NCI-H1436 treated with DMSO at 0.1 percent for 48 hours (cell line): ENCODE measurements at regions not wholly inside any gene's neighbourhood (a gene's known extent, or its start where the extent isn't known, plus 50 kb on each side); places are given as distances from the start of the nearest gene placed in this dataset.
"Not testable (repeated sequence)": the region's sequence is repeated elsewhere in the genome, so short reads cannot be mapped to it uniquely, and the experiment has no call there.

ENCODE experiments used
- DNase-seq: peaks from one replicate; lab custom pipeline; 2025; lab: John Stamatoyannopoulos, UW

- no peak for DNase-seq
Measured at GRCh38 chr12:131314524-131315090, 360.9 kb downstream of the ADGRD1 start.

GRCh38 chr12:131315601-131316000 lies 361.9 kb downstream of the ADGRD1 start:
- no peak for DNase-seq

- DNase-seq: no peak
Measured at GRCh38 chr12:131316388-131316787, 362.7 kb downstream of the ADGRD1 start.

- no peak for DNase-seq
Measured at GRCh38 chr12:131318045-131318685, 364.5 kb downstream of the ADGRD1 start.

DNA sequence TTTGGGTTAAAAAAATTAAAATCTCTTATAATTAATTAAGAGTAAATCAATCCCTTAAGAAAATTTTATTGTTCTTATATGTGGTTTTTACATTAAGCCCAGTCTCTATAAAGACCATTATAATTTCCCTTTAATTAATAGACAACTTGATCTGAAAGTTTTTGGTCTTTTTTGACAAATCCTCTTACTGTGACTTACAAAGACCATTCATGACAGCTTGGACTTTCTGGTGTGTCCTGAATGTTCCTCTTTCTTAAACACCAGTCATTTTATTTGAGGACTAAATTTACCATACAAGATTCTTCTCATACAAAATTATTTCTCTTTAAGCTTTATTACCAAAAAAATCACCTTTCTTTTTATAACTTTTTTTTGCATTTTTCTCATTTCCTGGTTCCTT lies 368.3 kb downstream of the ADGRD1 start:
- no peak for DNase-seq

DNA sequence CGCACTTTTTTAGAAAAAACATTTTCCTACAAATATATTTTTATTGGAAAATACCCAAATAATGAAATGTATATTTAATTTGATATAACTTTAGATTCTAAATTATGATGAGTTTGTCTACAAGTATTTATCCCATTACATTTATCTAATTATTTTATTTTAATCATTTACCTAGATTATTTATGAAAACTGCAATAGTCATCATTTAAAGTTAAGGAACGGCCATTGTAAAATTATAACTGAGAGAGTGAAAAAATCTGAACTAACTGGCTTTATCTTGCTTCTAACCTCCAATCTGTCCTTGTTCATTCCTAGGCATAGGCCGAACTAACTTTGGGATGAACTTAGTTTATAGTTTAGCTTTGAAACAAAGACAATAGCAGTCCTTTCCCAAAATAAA lies 368.8 kb downstream of the ADGRD1 start:
- DNase-seq: not testable (repeated sequence)

DNA sequence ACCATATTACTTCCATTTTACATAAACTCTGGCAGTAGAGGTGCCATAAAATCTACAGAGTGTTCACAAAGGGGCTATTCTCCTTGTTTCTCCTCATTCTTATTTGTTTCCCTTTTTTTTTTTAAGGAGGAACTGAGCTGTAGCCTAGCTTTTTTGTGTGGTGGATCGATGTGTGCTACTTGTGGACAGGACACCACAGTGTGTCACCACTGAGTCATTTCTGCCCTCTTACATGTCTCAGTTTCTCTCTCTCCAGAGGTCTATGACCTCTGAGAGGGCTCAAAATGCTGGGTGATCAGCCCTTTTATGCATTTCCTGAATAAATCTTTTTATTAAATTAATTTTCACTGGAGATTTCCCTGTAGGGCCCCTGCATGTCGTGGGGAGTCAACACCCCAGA lies 370.2 kb downstream of the ADGRD1 start:
- DNase-seq: no peak

DNA sequence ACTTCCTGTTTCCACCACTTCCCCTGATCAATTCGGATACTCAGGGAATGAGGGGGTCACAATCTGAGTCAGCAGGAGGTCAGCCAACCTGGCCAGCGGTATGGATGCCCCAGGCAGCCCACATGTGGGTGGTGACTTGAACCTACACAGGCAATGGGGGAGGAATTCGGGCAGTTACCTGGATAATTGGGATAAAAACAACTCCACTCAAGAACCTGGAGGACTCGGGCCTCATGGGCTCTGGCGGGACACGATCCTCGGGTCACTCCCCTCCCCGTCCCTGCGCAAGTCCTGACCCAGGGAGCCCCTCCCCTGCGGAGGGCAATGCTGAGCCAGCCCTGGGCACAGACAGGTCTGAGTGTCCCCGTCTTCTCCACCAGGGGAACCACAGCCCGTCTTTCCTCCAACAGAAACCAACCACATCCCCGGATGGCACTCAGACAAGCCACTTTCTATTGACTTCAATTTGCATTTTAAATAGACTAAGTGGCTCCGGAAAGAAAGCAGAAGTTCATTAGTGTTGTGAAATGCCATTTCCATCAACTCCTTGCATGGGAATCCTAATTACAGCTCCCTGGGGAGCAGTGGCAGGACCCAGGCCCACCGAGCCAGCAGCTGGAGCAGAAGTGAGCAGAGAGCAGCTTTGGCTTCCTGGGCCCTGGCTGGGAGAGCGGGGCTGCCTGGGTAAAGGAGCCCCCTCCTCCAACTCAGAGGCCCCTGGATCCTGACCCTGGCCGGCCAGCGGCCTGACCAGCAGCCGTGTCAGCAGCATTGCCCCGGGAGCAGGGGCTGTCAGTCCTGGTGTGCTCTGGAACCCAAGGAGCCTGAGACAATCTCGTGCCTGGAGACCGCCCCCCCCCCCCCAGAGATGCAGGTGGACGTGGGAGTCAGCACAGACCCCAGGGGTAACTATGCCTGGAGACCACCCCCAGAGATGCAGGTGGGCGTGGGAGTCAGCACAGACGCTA lies 374.1 kb downstream of the ADGRD1 start:
- no peak for DNase-seq

- not testable (repeated sequence) for DNase-seq
Measured at GRCh38 chr12:131328861-131329845, 375.4 kb downstream of the ADGRD1 start.

DNA sequence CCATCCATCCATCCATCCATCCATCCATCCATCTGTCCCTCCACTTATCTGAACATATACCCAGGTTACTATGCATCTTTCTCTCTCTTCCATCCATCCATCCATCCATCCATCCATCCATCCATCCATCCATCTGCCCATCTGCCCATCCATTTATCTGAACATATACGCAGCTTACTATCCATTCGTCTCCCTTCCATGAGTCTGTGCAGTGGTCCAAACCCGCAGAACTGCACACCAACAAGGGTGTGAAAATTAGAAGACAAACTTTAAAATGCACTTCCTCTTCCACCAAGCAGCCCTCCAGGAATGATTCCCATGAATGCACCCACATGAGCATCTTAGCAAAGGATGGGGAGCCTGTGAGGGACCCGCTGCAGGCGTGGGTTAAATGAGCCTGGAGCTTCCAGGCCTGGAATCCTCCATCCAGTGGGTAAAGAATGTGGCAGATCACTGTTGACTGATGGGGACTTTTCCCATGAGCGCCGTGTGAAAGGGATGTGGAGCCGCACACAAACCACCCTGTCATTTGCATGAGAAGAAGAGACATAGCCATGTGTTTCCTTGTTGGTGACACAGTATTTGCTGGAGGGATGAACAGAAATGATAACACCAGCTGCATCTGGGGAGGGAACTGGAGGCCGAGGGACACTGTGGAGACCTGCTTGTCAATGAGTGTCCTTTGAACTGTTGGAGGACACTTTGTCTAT lies 376.6 kb downstream of the ADGRD1 start:
- DNase-seq: no peak

DNA sequence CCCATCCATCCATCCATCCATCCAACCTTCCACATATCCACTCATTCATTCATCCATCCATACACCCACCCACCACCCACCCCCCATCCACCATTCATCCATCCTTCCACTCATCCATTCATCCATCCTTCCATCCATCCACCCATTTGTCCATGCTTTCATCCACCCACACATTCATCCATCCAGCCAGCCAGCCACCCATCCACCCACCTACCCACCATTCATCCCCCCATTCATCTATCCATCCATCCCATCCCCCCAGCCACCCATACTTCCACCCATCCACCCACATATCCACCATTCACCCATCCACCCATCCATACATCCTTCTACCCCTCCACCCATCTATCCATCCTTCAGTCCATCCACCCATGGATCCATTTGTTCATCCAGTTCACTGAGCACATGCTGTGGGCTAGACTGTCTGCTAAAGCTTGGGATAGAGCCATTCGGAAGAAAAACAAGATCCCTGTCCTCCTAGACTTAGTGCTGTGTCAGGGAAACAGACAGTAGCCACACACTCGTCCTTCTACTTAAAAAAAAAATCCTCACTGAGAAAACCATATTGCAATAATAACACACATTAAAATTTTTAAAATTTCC lies 377.5 kb downstream of the ADGRD1 start:
- DNase-seq: no peak

- DNase-seq: no peak
Measured at GRCh38 chr12:131332224-131332623, 378.5 kb downstream of the ADGRD1 start.

DNA sequence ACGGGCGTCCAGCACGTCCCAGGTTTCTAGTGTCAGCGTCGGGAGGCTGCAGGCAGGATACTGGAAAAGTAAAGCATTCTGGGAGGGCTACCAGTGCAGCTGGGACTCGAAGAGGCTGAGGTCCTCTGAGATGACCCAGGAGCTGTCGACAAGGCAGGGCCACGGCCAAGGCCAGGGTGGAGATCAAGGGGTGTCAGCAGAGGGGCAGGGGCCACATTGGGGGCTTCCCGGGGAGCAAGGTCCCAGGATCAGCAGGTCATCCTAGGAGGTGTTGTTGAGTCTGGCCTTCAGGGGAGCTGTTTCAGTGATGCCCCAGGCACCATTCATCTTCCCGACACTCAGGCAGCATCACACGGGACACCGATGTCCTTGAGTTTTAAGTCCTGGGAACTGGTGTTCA lies 377.8 kb upstream of the SFSWAP start:
- no peak for DNase-seq

- no peak for DNase-seq
Measured at GRCh38 chr12:131333621-131334440, 377.1 kb upstream of the SFSWAP start.

DNA sequence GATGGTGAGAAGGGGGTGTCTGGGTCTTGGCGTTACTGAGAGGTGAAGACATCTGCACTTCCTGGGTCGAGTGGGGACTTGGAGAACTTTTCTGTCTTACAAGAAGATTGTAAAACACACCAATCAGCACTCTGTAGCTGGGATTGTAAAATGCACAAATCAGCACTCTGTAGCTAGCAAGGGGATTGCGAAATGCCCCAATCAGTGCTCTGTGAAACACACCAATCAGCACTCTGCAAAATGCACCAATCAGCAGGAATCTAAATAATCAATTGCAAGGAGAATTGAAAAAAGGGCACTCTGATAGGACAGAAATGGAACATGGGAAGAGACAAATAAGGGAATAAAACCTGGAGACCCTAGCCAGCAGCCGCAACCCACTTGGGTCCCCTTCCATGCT lies 376.1 kb upstream of the SFSWAP start:
- DNase-seq: no peak

- no peak for DNase-seq
Measured at GRCh38 chr12:131335456-131335855, 375.4 kb upstream of the SFSWAP start.

DNA sequence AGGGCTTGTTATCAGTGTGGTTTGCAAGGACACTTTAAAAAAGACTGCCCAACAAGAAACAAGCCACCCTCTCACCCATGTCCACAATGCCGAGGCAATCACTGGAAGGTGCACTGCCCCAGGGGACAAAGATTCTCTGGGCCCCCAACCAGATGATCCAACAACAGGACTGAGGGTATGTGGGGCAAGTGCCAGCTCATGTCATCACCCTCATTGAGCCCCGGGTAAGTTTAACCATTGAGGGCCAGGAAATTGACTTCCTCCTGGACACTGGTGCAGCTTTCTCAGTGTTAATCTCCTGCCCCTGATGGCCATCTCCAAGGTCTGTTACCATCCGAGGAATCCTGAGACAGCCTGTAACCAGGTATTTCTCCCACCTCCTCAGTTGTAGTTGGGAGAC lies 373.0 kb upstream of the SFSWAP start:
- DNase-seq: not testable (repeated sequence)

GRCh38 chr12:131340616-131341210 lies 370.2 kb upstream of the SFSWAP start:
- no peak for DNase-seq

GRCh38 chr12:131341608-131342007 lies 369.3 kb upstream of the SFSWAP start:
- DNase-seq: not testable (repeated sequence)
